GM21526 (cell line): ENCODE measurements at regions not wholly inside any gene's neighbourhood (a gene's known extent, or its start where the extent isn't known, plus 50 kb on each side); places are given as distances from the start of the nearest gene placed in this dataset.

ENCODE experiments used
- ATAC-seq: cut with Tn5 transposase; IDR thresholded peaks from one replicate; pipeline ENCODE4 v1.9.1; 2021; ENCODE audit warnings: moderate library complexity; ENCODE audit not compliant: unreplicated experiment, low FRiP score

GRCh38 chr14:81942071-81942470 lies 408.4 kb upstream of the SEL1L start:
- ATAC-seq, result no peak

GRCh38 chr14:81946375-81946774 lies 412.7 kb upstream of the SEL1L start:
- no peak for ATAC-seq

- no peak for ATAC-seq
Measured at GRCh38 chr14:81946834-81947798, 413.5 kb upstream of the SEL1L start.

GRCh38 chr14:81952917-81953316 lies 419.3 kb upstream of the SEL1L start:
- ATAC-seq, result no peak

- no peak for ATAC-seq
Measured at GRCh38 chr14:81953419-81953818, 419.8 kb upstream of the SEL1L start.

- no peak for ATAC-seq
Measured at GRCh38 chr14:81955123-81955522, 421.5 kb upstream of the SEL1L start.

GRCh38 chr14:81960781-81961180 lies 427.1 kb upstream of the SEL1L start:
- no peak for ATAC-seq

- ATAC-seq, result no peak
Measured at GRCh38 chr14:81963846-81964245, 430.2 kb upstream of the SEL1L start.

GRCh38 chr14:81970307-81970706 lies 436.7 kb upstream of the SEL1L start:
- no peak for ATAC-seq

GRCh38 chr14:81971911-81972310 lies 438.3 kb upstream of the SEL1L start:
- no peak for ATAC-seq

GRCh38 chr14:81972601-81973000 lies 438.9 kb upstream of the SEL1L start:
- no peak for ATAC-seq

GRCh38 chr14:81974543-81974942 lies 440.9 kb upstream of the SEL1L start:
- ATAC-seq, result no peak

- no peak for ATAC-seq
Measured at GRCh38 chr14:81980601-81981306, 447.1 kb upstream of the SEL1L start.

- no peak for ATAC-seq
Measured at GRCh38 chr14:81981307-81981675, 447.6 kb upstream of the SEL1L start.

- ATAC-seq, result no peak
Measured at GRCh38 chr14:81982046-81982445, 448.4 kb upstream of the SEL1L start.

GRCh38 chr14:81986005-81986404 lies 452.4 kb upstream of the SEL1L start:
- no peak for ATAC-seq

- no peak for ATAC-seq
Measured at GRCh38 chr14:81989211-81989610, 455.6 kb upstream of the SEL1L start.

GRCh38 chr14:81990312-81990761 lies 456.7 kb upstream of the SEL1L start:
- ATAC-seq, result peak; percentile 79

GRCh38 chr14:81991998-81992397 lies 458.3 kb upstream of the SEL1L start:
- ATAC-seq, result no peak

GRCh38 chr14:81993432-81993831 lies 459.8 kb upstream of the SEL1L start:
- ATAC-seq, result no peak

- no peak for ATAC-seq
Measured at GRCh38 chr14:82003426-82003825, 469.8 kb upstream of the SEL1L start.

GRCh38 chr14:82009076-82009475 lies 475.4 kb upstream of the SEL1L start:
- no peak for ATAC-seq
